HG03520 (cell line): ENCODE measurements at regions not wholly inside any gene's neighbourhood (a gene's known extent, or its start where the extent isn't known, plus 50 kb on each side); places are given as distances from the start of the nearest gene placed in this dataset.

Experiments
- ATAC-seq: cut with Tn5 transposase; IDR thresholded peaks from one replicate; pipeline ENCODE4 v1.9.1; 2021; ENCODE audit warnings: mild to moderate bottlenecking, moderate library complexity; ENCODE audit not compliant: unreplicated experiment

- peak; percentile 79 for ATAC-seq
Observed at GRCh38 chr2:236862961-236863728, 222.5 kb upstream of the COPS8 start.

DNA sequence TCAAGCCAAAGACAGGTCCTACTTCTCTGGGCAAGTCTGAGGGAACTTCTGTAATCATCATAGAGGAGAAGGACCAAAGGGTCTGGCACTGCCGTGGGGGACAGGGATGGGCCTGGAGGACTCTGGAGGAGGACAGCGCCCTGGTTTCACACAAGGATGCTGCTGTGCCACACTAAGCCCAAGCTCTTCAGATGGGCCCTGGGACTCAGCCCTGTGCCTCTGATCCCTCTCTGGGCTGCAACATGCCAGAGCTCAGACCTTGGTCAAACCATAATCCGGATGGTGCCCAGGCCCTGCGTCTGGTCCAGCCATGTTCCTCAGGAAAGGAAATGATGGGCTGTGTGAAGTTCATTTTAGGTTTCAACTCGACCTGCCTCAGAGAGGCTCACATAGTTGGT, 222.0 kb upstream of the COPS8 start:
- no peak for ATAC-seq

DNA sequence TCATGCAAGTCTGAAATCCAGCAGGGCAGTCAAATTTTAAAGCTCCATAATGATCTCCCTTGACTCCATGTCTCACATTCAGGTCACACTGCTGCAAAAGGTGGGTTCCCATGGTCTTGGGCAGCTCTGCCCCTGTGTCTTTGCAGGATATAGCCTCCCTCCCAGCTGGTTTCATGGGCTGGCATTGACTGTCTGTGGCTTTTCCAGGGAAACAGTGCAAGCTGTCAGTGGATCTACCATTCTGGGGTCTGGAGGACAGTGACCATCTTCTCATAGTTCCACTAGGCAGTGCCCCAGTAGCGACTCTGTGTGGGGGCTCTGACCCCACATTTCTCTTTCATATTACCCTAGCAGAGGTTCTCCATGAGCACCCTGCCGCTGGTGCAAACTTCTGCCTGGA, 220.6 kb upstream of the COPS8 start:
- ATAC-seq, result no peak

GRCh38 chr2:236866542-236867340, 218.9 kb upstream of the COPS8 start:
- no peak for ATAC-seq

- no peak for ATAC-seq
Observed at GRCh38 chr2:236867441-236868260, 218.0 kb upstream of the COPS8 start.

- no peak for ATAC-seq
Observed at GRCh38 chr2:236870370-236870769, 215.3 kb upstream of the COPS8 start.

GRCh38 chr2:236871500-236872001, 214.1 kb upstream of the COPS8 start:
- no peak for ATAC-seq

DNA sequence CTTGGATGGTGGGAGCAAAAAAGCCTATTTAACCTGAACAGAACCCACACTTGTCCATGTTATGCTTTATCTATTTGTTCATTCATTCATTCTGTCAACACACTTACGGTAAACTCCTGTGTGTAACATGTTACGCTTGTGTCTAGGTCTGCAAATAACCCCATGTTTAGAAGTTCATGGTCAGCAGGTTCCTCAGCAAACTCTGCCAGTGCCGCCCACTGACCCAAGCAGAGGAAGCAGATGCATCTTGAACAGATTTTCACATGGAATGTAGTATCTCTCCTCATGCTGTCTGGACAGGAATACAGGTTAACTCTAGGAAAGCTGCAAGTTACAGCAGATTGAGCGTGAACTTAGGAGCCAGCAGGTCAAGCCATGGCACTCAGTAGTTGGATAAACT, 213.7 kb upstream of the COPS8 start:
- ATAC-seq, result no peak

DNA sequence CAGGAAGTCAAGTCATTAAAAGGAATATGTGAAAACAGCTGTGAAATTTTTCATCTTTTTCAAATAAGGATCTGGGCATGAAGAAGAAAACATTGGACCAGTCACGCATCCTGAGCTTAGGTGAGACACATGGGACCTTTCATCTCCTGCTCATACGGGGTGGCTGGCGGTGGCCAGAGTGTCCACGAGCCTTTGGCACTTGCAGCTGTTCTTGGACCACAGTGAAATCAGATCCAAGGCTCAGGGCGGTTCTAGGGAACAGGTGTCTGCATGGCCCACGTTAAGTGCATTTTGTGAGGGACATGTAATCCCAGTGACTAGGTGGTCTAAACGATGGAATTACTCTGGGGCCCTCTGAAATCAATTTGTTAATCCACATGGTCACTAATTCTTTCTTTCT, 212.7 kb upstream of the COPS8 start:
- ATAC-seq, result no peak

GRCh38 chr2:236873636-236874035, 212.1 kb upstream of the COPS8 start:
- ATAC-seq, result no peak

DNA sequence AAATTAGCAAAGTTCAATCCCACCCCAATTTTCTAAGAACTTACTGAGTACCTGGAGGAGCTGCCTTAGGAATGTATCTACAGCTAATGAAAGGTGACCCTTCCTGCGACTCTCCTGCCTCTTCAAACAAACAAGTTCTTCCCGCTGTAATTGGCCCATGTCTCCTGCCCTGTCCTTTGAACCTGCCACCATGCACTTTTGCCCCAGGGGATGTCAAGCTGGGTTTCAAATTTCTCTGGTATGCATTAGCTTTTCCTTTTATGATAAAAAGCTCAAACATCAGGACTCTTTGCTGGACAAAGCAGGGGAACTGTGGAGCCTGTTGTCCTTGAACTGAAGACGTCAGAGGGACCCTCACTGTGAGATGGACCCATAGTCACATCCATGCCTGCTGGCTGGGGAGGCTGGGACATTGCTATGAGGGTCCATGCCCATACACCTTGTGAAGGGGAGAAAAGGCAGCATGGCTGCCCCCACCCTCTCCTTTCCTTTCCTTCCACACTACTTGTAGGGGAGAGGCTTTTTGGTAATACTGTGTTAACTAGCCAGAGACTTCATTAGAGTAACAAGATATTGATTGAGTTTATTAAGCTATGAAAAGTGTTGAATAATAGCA, 210.7 kb upstream of the COPS8 start:
- ATAC-seq, result no peak

DNA sequence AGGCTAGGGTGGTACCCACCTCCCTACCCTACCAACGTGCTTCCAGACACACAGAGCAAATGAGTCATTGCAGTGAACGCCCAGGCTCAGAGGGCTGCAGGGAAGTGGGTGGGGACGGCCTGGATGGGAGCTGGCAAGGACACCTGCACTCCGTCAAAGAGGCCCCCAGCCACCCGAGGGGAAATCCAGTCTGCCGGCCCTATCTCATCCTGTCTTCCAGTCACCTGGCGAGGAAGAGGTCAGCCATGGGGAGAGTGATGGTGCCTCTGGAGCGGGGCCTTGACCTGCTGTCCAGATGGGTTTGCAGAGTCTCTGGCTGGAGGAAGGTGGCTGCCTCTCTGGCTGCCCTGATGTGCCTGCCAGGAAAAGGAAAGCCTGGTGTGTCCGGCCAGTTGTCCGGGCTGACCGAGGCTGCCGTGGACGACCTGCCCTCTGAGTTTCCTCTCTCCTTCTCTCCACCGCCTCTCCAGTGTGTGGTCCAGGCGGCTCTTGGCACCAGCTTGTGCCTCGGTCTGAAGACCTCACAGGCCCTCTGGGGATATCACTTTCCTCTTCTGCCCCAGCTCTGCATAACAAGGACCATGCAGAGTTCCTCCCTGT, 209.7 kb upstream of the COPS8 start:
- no peak for ATAC-seq

DNA sequence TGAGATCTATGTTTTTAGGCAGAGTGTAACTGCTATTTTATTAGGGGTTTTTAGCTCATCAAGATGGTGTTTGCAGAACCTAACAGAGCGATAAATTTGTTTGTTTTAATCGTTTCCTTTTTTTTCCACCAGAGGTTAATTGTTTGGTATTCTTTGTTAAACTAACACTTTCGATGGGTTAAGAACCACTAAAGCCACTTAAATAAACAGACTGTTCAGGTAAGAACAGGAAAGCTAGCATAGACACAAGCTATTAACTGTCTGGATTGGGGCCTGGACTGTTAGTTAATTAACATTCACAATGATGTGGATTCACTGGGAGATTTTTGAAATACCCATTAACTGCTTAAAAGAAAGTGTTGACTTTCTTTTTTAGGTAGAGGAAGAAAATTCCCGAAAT, 209.0 kb upstream of the COPS8 start:
- no peak for ATAC-seq

DNA sequence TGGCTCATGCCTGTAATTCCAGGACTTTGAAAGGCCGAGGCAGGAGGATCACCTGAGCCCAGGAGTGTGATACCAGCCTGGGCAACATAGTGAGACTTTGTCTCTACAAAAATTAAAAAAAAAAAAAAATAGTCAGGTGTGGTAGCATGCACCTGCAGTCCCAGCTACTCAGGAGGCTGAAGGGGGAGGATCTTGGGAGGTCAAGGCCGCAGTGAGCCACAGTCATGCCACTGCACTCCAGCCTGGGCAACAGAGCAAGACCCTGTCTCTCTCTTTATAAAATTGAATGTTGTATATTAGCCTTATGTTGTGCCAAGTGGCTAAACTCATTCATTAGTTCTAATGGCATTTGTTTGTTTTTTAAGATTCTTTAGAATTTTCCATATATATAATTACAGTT, 207.7 kb upstream of the COPS8 start:
- ATAC-seq, result no peak

- no peak for ATAC-seq
Observed at GRCh38 chr2:236879416-236879963, 206.2 kb upstream of the COPS8 start.

GRCh38 chr2:236882074-236882473, 203.6 kb upstream of the COPS8 start:
- no peak for ATAC-seq

DNA sequence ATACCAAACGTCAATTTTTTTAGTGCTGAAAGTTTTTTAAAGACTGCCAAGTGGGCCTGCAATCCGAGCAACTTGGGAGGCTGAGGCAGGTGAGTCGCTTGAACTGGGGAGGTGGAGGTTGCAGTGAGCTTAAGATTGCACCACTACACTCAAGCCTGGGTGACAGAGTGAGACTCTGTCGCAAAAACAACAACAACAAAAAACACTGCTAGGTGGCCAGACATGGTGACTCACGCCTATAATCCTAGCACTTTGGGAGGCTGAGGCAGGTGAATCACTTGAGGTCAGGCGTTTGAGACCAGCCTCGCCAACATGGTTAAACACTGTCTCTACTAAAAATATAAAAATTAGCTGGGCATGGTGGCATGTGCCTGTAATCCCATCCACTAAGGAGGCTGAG, 202.8 kb upstream of the COPS8 start:
- no peak for ATAC-seq

DNA sequence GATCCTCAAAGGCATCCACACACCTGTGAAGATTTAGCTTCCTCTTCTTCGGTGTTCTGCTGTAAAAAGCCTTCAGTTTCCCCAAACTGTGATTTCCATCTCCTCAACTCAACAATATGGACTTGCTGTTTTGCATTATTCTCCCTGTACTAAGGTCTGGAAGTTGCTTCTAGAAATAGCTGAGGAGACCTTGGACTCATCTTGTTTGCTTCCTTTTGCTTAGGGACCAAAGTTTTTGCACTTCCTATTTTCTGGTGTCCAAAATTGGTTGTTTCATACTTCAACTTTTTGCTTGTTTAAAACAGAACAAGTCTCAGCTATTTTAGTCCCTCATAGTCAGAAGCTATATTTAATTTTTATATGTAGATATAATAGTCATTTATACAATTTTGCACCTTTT, 201.9 kb upstream of the COPS8 start:
- ATAC-seq, result no peak

- no peak for ATAC-seq
Observed at GRCh38 chr2:236884569-236885175, 201.0 kb upstream of the COPS8 start.

GRCh38 chr2:236886456-236886855, 199.2 kb upstream of the COPS8 start:
- ATAC-seq, result no peak
